ENCODE measurements at regions not wholly inside any gene's neighbourhood (a gene's known extent, or its start where the extent isn't known, plus 50 kb on each side); places are given as distances from the start of the nearest gene placed in this dataset.

DNA sequence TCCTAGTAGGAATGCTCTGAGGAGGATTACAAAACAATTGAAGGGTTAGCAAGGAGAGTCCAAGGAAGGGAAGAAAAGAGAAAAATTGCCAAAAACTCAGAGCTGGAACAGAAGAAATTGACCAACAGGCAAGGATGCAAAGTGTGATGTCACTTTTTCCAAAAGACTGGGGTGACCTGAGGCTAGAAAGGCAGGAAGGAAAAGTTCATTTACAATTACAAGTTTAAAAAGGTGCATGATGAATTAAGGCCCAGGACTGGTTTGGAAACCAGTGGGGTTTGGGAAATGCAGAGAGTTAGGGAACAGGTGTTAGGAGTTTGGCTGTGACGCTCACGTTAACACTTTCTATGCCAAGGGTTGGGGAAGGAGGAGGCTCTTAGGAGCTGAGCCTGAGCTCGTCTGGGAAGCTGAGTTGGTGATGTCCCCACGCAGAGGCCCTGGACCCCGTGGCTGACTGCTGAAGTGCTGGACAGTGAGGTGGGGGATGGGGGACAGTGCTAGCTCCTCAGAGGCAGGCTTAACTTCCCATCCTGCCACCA is 92.6 kb upstream of the PODXL start:
- TF ChIP-seq ELF4 (IDR thresholded peaks at IDR 0.05) (no peak), SUZ12 (IDR thresholded peaks at IDR 0.05) (no peak)
